SK-N-MC (cell line): ENCODE measurements at regions not wholly inside any gene's neighbourhood (a gene's known extent, or its start where the extent isn't known, plus 50 kb on each side); places are given as distances from the start of the nearest gene placed in this dataset.

Experiments used
- DNase-seq: peaks from one replicate; pipeline ENCODE4 v3.0.0-alpha.2; 2011; ENCODE audit warnings: low read depth, low spot score
- H3K27ac ChIP-seq: fragments of 200-600 bp; sonication (generic); 2 replicates; pipeline ENCODE4 v1.5.1; 2016; ENCODE audit warnings: mixed run types
- H3K36me3 ChIP-seq: fragments of 200-600 bp; sonication (generic); 2 replicates; pipeline ENCODE4 v1.6.1; 2017; ENCODE audit warnings: antibody characterized with exemption, low read length, mixed read lengths; ENCODE audit not compliant: insufficient read depth
- H3K4me3 ChIP-seq: fragments of 200-600 bp; sonication (generic); 2 replicates; pipeline ENCODE4 v1.5.1; 2016
- H3K9ac ChIP-seq: fragments of 200-600 bp; sonication (generic); 2 replicates; pipeline ENCODE4 v1.8.0; 2017; ENCODE audit warnings: mixed run types, mixed read lengths; ENCODE audit not compliant: insufficient read length
- H3K9me3 ChIP-seq: fragments of 200-600 bp; sonication (generic); 2 replicates; pipeline ENCODE4 v1.6.1; 2017; ENCODE audit warnings: low read depth, mild to moderate bottlenecking, antibody characterized with exemption, low read length, moderate library complexity, mixed read lengths
- EZH2 ChIP-seq: fragments of 200-600 bp; sonication (generic); IDR thresholded peaks from one replicate; pipeline ENCODE4 v1.6.1; 2017; ENCODE audit warnings: antibody characterized with exemption
- FOXP2 ChIP-seq: optimal IDR thresholded peaks from 2 replicates; pipeline ENCODE3; 2011; ENCODE audit warnings: mild to moderate bottlenecking, moderate library complexity; ENCODE audit not compliant: insufficient read depth; ENCODE audit errors: extremely low read length, control extremely low read depth
- POLR2AphosphoS5 ChIP-seq: IDR thresholded peaks from 2 replicates; pipeline ENCODE4 v1.6.1; 2012; ENCODE audit warnings: mild to moderate bottlenecking, low read depth, low read length, borderline replicate concordance

- Histone ChIP-seq H3K36me3 (no peaks in the 10 kb centered on the region), H3K4me3 (no peak overlapping the region), H3K9me3 (no peaks in the 10 kb centered on the region), H3K27ac (no peak overlapping the region), H3K9ac (no peak overlapping the region)
- no peak for DNase-seq
- TF ChIP-seq EZH2 (no peak), POLR2AphosphoS5 (no peak), FOXP2 (no peak)
Observed at GRCh38 chr10:123488436-123488835, 177.7 kb upstream of the GPR26 start.

GRCh38 chr10:123491364-123491763, 174.8 kb upstream of the GPR26 start:
- no peak for DNase-seq
- no peak overlapping the region for H3K27ac ChIP-seq
- H3K9ac ChIP-seq: no peak overlapping the region
- no peak for TF ChIP-seq EZH2
- H3K4me3 ChIP-seq: no peak overlapping the region
- no peaks in the 10 kb centered on the region for H3K9me3 ChIP-seq
- H3K36me3 ChIP-seq: no peaks in the 10 kb centered on the region

- no peaks in the 10 kb centered on the region for H3K36me3 ChIP-seq
- DNase-seq: no peak
- no peak overlapping the region for H3K9ac ChIP-seq
- H3K4me3 ChIP-seq: no peak overlapping the region
- H3K27ac ChIP-seq: no peak overlapping the region
- no peaks in the 10 kb centered on the region for H3K9me3 ChIP-seq
- TF ChIP-seq EZH2: no peak
Observed at GRCh38 chr10:123492016-123492415, 174.1 kb upstream of the GPR26 start.

- Histone ChIP-seq H3K4me3 (no peak overlapping the region), H3K27ac (no peak overlapping the region), H3K9ac (no peak overlapping the region), H3K9me3 (no peaks in the 10 kb centered on the region), H3K36me3 (no peaks in the 10 kb centered on the region)
- DNase-seq: no peak
- TF ChIP-seq EZH2 (no peak), FOXP2 (no peak), POLR2AphosphoS5 (no peak)
Observed at GRCh38 chr10:123494301-123494808, 171.8 kb upstream of the GPR26 start.

GRCh38 chr10:123496375-123496774, 169.8 kb upstream of the GPR26 start:
- H3K4me3 ChIP-seq: no peak overlapping the region
- no peak for TF ChIP-seq FOXP2
- TF ChIP-seq EZH2: no peak
- TF ChIP-seq POLR2AphosphoS5: no peak
- no peak overlapping the region for H3K9ac ChIP-seq
- H3K36me3 ChIP-seq: no peaks in the 10 kb centered on the region
- no peaks in the 10 kb centered on the region for H3K9me3 ChIP-seq
- no peak for DNase-seq
- H3K27ac ChIP-seq: no peak overlapping the region

- no peak overlapping the region for H3K4me3 ChIP-seq
- H3K27ac ChIP-seq: no peak overlapping the region
- DNase-seq: no peak
- no peaks in the 10 kb centered on the region for H3K9me3 ChIP-seq
- no peak overlapping the region for H3K9ac ChIP-seq
- TF ChIP-seq FOXP2: no peak
- TF ChIP-seq EZH2: no peak
- no peak for TF ChIP-seq POLR2AphosphoS5
- H3K36me3 ChIP-seq: no peaks in the 10 kb centered on the region
Observed at GRCh38 chr10:123496996-123497660, 169.0 kb upstream of the GPR26 start.

- TF ChIP-seq POLR2AphosphoS5 (no peak), EZH2 (no peak)
- DNase-seq: no peak
- no peak overlapping the region for H3K9ac ChIP-seq
- H3K36me3 ChIP-seq: no peaks in the 10 kb centered on the region
- no peak overlapping the region for H3K27ac ChIP-seq
- no peaks in the 10 kb centered on the region for H3K9me3 ChIP-seq
- no peak overlapping the region for H3K4me3 ChIP-seq
Observed at GRCh38 chr10:123500110-123500509, 166.0 kb upstream of the GPR26 start.

GRCh38 chr10:123501148-123501547, 165.0 kb upstream of the GPR26 start:
- Histone ChIP-seq H3K4me3 (no peak overlapping the region), H3K9me3 (no peaks in the 10 kb centered on the region), H3K27ac (no peak overlapping the region), H3K36me3 (no peaks in the 10 kb centered on the region), H3K9ac (no peak overlapping the region)
- no peak for TF ChIP-seq EZH2
- no peak for DNase-seq

GRCh38 chr10:123502983-123503382, 163.2 kb upstream of the GPR26 start:
- DNase-seq: no peak
- no peaks in the 10 kb centered on the region for H3K36me3 ChIP-seq
- H3K27ac ChIP-seq: no peak overlapping the region
- no peaks in the 10 kb centered on the region for H3K9me3 ChIP-seq
- H3K4me3 ChIP-seq: no peak overlapping the region
- no peak for TF ChIP-seq EZH2
- TF ChIP-seq FOXP2: no peak
- TF ChIP-seq POLR2AphosphoS5: no peak
- no peak overlapping the region for H3K9ac ChIP-seq

GRCh38 chr10:123506455-123506854, 159.7 kb upstream of the GPR26 start:
- H3K9me3 ChIP-seq: no peaks in the 10 kb centered on the region
- TF ChIP-seq FOXP2 (no peak), EZH2 (no peak), POLR2AphosphoS5 (no peak)
- DNase-seq: no peak
- no peak overlapping the region for H3K9ac ChIP-seq
- no peak overlapping the region for H3K4me3 ChIP-seq
- H3K27ac ChIP-seq: no peak overlapping the region
- H3K36me3 ChIP-seq: no peaks in the 10 kb centered on the region
